Retinal pigment epithelial cell (primary cell): ENCODE measurements at regions not wholly inside any gene's neighbourhood (a gene's known extent, or its start where the extent isn't known, plus 50 kb on each side); places are given as distances from the start of the nearest gene placed in this dataset.
A peak's percentile ranks its signal among the peaks of the same experiment; 100 is the strongest.
"Not testable (repeated sequence)": the region's sequence is repeated elsewhere in the genome, so short reads cannot be mapped to it uniquely, and the experiment has no call there.

Source experiments
- DNase-seq: peaks from one replicate; pipeline ENCODE4 v3.0.0-alpha.2; 2010; ENCODE audit warnings: low read depth
- H3K4me3 ChIP-seq: 2 replicates; pipeline ENCODE4 v1.5.1; 2011; ENCODE audit warnings: mild to moderate bottlenecking, low read length, control low read depth, moderate library complexity
- CTCF ChIP-seq: conservative IDR thresholded peaks from 2 replicates; pipeline ENCODE4 v1.5.1; 2011; ENCODE audit warnings: low read depth, low read length, control low read depth, inconsistent platforms

- no peak for TF ChIP-seq CTCF
- H3K4me3 ChIP-seq, result no peak overlapping the region
- no peak for DNase-seq
Observed at GRCh38 chr6:40881501-40881900, 157.5 kb downstream of the UNC5CL start.

- no peak for TF ChIP-seq CTCF
- DNase-seq, result no peak
- no peak overlapping the region for H3K4me3 ChIP-seq
Observed at GRCh38 chr6:40880906-40881305, 158.1 kb downstream of the UNC5CL start.

- DNase-seq, result no peak
- no peak for TF ChIP-seq CTCF
- H3K4me3 ChIP-seq, result no peak overlapping the region
Observed at GRCh38 chr6:40879169-40879568, 159.9 kb downstream of the UNC5CL start.

- DNase-seq, result no peak
- no peak for TF ChIP-seq CTCF
- H3K4me3 ChIP-seq, result no peak overlapping the region
Observed at GRCh38 chr6:40877362-40877761, 161.7 kb downstream of the UNC5CL start.

GRCh38 chr6:40876336-40876735 is 162.7 kb downstream of the UNC5CL start:
- H3K4me3 ChIP-seq, result no peak overlapping the region
- no peak for TF ChIP-seq CTCF
- DNase-seq, result no peak

GRCh38 chr6:40874495-40874894 is 164.5 kb downstream of the UNC5CL start:
- TF ChIP-seq CTCF, result peak; percentile 35

GRCh38 chr6:40871424-40871823 is 167.6 kb downstream of the UNC5CL start:
- TF ChIP-seq CTCF, result no peak
- no peak overlapping the region for H3K4me3 ChIP-seq
- no peak for DNase-seq

More at GRCh38 chr6:40874495-40874894, 164.5 kb downstream of the UNC5CL start:
- no peak overlapping the region for H3K4me3 ChIP-seq
- no peak for DNase-seq

- DNase-seq, H3K4me3 ChIP-seq: not testable (repeated sequence)
Observed at GRCh38 chr6:40868089-40868865, 170.7 kb downstream of the UNC5CL start.

GRCh38 chr6:40867527-40867926 is 171.5 kb downstream of the UNC5CL start:
- DNase-seq, result peak; percentile 35

GRCh38 chr6:40865259-40865658 is 173.8 kb downstream of the UNC5CL start:
- DNase-seq, H3K4me3 ChIP-seq: not testable (repeated sequence)

More at GRCh38 chr6:40867527-40867926, 171.5 kb downstream of the UNC5CL start:
- H3K4me3 ChIP-seq, result not testable (repeated sequence)
